D341Med (cell line): ENCODE measurements at regions not wholly inside any gene's neighbourhood (a gene's known extent, or its start where the extent isn't known, plus 50 kb on each side); places are given as distances from the start of the nearest gene placed in this dataset.

Experiments used
- DNase-seq: peaks from one replicate; pipeline ENCODE4 v3.0.0; 2012; ENCODE audit warnings: low spot score

DNA sequence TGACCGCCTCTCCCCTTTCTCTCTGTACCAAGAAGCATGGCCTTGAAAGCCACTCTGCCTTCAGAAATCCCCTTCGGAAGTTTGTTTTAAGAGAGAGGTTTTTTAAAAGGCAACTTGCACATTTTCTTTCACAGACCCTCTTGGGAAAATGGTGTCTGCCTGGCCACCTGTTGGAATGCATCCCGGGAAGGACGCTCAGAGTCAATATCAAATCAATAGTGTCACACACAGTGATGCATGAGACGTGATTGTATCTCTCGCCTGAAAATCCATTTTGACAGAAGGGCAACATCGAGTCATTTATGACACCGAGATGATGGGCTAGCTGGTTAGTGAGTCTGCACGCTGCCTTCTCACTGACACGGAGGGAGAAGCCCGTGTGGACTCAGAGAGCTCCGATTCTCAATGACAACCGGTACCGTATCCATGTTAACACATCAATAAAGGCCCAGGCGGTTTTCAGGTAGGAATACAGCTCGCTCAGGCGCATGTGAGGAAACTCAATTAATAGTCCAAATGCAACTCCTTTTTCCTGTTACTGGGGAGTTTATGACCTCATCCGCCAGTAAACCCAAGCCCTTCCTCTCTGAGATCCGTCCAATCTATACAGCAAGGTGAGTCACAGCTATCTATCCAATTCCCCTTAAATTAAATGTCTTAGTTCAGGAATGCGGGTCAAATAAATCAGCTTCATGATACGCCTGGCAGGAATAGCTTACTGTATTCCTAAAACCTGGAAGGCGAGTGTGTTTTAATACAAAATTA, 621.5 kb upstream of the MKI67 start:
- no peak for DNase-seq

DNA sequence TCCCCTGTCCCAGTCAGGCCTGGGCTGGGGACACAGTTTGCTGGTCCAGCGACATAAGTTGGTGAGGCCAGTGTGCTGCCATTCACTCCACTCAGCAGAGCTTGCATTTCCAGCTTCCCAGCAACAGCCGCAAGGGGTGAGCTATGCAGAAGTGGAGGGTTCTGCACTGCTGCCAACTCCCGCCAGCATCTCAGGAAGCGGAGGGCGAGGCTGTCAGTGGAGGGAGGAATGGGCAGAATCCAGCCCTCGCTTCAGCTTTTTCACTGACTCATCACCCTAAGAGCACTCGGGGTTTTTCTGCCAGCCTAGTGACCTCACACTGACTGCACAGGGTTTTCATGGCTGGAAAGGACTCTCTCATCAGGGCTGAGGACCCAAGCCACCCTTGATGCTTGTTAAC, 625.1 kb upstream of the MKI67 start:
- DNase-seq = no peak

DNA sequence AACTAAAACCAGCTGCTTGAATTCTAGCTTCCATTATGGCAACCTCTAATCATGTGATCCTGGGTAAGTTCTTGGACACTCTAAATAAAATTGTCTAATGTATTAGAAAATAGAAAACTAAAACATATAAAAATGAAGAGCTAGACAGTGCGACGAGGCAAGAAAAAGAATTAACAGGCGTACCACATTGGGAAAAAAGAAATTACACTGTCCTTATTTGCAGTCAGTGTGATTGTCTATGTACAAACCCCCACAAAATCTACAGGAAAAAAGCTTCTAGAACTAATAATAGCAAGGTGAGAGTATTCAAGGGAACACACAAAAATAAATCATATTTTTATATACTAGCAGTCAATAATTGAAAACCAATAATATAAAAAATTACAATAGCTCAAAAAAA, 625.6 kb upstream of the MKI67 start:
- no peak for DNase-seq

DNA sequence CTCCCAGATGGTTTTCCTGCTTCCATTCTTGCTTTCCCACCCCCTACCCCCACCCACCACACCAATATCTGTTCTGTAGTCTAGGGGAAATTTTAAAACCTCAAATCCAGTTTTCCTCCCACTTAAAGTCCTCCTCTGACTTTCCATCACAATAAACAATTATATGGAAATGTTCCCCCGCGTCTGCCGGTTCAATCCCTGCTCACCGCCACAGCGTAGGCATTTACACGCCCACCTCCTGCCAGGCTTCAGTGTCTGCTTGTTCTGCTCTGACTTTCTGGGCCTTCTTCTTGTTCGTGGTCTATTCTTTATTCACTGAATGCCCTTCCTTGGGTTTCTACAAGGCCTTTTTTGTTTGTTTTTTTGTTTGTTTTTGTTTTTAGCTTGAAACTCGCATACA, 633.0 kb upstream of the MKI67 start:
- no peak for DNase-seq

DNA sequence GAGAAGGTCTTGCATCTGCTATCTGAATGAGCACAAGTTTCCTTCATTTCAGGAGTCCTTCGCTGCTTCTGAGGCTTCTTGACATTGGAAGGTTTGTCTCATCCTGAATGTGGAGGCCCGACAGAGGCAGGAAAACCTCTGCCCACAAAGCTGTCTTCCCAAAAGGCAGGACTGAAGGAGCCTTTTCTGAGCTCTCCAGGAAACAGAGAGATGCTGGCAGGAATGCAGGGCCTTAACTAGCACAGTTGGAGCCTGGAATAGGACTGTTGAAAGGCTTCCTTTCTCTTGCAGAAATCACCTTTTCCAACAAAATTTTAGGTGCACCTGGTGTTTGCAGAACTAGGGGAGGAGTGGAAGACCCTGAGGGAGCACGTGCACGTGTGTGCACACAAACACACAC, 637.4 kb upstream of the MKI67 start:
- no peak for DNase-seq

DNA sequence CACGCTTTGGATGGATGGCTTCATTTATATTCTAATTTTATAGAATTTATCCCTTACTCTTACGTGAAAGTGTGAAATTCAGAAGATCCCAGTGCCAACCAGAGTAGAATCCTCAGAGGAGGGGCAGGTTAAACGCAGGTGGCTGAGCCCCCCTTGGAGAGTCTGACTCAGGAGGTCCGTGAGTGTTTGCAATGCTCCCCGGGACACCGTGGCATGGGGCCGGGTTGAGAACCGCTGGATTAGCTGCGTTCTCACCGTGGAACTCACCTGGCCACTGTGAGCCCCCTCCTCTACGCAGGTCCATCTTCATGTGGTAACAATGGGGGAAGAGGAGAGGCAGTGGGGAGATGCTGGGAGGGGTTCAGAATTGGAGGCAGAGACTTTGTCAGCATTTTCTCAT, 638.0 kb upstream of the MKI67 start:
- DNase-seq = no peak

DNA sequence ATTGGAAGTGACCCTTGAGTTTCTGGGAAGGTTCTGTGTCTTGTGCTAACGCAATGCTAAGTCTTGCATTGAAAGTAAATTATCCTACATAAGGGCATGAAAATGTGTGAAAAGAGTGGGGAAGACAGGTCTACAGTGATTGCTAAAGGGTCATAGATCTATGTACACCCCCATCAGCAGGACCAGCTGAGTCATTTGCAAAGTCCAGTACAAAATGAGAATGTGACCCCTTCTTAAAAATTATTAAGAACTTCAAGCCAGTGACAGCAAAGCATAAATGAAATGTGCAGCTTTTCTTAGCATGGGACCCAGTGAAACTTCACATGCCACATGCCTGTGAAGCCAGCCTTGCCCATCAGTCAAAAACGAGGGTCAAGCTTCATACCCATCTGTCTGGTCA, 640.7 kb upstream of the MKI67 start:
- no peak for DNase-seq

DNA sequence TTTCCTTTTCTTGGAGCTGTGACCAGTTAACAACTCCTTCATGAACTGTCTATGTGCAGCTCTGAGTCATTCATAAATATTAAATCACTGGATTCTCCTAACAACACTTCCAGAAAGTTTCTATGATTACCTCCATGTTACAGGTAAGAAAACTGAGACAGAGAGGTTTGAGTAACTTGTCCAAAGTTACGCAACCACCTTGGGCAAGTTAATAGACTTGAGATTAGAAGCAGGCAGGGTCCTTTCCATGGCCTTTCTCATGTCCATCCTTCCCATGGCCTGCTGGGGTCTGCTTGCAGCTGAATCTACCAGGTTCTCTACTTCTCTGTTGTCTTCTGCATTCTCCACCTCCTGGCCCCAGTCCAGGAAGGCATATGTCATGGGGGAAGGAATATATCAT, 648.8 kb upstream of the MKI67 start:
- no peak for DNase-seq

DNA sequence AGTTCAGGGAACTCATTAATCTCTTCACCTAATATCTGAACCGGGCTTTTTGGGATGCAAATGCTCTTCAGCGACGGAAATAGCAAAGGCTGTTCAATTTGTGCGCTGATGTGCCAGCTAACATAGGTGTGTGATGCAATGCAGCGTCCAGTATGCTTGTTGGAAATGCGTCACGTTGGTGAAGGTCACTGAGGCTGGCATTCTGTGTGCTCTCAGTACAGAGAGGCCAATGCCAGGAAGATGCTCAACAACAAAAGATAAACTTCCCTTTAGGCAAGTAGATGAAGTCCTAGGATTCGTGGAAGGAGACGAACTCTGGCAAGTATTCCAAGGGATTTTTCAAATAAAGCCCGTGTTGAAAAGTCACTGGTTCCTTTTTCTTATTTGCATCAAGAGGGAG, 649.5 kb upstream of the MKI67 start:
- no peak for DNase-seq

DNA sequence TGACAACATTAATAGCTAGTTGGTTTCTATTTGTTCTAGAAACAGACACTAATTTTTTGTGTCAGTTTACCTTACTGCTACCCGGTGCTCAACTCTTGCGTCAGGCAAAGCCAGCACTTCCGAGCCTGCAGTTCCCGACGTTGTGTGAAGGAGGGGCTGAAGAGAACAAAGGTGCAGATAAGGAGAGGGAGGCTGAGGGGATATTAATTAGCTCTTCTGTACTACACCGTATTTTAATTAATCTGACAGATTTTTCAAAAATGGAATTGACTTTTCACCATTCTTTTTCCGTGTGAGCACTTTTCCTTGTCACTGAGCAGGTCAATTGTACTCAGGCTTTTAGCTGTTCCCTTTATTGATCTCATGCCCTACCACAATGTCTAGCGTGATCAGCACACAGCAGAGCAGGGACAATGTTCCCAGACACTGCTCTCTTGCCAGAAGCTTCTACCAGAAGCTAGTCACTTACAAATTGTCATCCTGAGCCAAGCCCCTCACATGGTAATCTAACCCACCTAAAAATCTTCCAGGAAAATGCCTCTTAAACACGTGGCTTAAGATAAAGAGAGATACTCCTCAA, 650.5 kb upstream of the MKI67 start:
- no peak for DNase-seq

DNA sequence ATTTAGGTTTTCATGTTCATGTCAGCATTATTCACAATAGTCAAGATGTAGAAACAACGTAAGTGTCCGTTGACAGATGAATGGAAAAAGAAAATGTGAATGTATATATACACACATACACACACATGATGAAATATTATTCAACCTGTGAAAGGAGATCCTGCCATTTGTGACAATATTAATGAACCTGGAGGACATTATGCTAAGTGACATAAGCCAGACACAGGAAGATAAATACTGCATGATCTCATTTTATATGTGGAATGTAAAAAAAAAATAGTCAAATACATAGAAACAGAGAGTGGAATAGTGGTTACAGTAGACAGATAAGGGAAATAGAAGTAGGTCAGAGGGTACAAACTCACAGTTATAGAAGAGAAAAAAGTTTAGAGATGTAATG, 651.1 kb upstream of the MKI67 start:
- no peak for DNase-seq

DNA sequence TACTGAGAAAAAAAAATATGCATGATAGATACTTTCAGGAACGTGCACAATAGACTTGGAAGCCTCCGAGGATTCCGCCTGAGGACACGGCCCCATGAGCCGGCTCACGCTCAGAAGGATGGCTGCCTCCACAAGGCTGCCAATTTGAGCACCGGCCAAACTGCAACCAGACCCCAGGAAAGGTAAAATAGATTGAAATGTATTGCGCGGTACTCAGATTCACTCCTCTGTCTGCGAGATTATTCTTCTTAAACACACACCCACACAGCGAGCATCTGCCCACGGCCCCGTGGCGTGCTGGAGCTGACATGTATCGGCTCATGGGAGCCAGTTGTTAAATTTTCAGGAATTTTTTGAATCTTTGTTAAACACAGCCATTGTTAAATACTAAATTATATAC, 653.2 kb upstream of the MKI67 start:
- DNase-seq = no peak

DNA sequence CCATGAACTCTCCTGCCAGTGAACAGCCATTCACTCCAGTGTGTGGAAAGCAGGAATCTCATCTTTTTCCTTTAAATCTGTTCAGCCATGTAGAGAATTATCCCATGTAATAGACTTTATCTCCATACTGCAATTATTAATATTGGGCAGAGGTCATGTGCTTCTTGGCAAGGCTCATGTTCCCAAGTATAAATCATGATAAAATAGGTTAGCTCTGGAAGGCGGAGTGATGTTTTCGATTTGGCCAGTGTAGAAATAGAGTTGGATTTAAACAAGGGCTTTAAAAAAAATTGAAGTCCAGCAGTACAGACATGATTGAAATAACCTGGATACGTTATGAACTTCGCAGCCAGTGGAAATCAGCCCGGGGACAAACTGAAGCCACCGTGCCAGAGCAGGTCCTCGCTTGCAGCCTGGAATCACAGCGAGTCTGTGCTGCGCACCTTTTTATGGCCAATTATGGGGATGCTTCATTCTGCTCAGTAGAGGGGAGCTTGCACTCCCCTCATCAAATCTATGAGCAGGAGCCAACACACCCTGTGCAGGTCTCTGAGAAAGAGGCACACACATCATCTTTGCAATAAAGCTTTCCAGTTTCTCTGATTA, 654.0 kb upstream of the MKI67 start:
- no peak for DNase-seq

DNA sequence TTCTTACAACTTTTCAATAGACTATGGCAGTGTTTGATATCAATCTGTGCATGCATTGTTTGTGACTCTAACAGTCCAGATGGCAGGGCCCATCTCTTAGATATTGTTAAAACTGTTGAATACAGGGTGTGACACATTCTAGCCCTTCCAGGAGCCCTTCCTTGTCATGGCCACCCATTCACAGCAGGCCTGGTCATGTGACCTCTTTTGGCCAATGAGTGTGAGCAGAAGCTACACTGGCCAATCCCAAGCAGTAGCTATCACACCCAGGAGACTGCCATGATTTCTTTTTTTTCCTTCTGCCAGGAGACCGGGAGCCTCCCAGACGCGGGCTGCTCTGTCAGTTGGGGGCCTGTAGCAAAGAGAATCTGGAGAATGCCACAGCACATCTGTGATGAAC, 655.4 kb upstream of the MKI67 start:
- DNase-seq = no peak

DNA sequence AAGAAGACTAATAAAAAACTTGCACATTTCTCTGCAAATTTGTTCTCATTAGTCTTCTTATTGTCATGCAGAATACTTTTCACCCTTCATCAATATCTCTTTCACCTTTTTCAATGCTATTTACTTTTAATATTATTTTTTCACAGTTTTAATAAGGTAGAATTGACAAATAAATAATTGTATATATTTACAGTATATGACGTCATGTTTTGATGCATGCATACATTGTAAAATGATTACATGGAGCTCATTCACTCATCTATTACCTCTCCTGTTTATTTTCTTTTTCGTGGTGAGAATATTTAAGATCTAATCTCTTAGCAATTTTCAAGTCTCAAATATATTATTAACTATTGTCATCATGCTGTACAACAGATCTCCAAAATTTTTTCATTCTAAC, 658.2 kb upstream of the MKI67 start:
- no peak for DNase-seq

DNA sequence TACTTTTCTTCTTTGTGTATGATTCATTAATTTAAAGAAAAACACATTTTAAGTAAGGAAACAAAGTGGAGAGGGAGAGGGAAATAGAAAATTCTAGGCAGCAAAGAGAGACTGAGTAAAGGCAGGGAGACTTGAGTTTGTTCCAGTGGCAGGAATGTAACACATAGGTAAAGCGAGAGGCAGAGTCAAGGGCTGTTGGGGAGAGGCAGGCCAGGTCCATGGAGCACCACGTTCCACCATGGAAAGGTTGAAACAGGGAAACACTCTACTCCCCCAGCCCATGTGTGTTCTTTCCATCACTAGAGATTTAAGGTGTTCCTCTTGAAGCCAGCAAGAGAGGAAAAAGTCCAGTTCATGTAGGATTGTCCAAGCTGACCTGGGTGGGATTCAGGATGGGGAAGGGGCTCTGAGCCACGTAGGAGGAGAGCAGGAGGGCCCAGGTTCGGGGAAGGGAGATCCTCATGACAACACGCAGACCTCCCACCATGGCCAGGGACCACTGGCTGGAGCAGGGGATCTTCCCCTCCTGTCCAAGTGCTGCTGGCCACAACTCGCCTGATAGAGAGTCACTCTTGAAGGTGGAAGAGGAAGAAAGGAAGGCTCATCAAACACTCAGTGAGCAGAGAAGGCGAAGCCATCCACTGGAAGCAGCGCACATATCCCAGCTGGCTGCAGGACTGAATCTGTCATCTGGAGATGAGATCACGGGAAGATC, 666.4 kb upstream of the MKI67 start:
- no peak for DNase-seq

DNA sequence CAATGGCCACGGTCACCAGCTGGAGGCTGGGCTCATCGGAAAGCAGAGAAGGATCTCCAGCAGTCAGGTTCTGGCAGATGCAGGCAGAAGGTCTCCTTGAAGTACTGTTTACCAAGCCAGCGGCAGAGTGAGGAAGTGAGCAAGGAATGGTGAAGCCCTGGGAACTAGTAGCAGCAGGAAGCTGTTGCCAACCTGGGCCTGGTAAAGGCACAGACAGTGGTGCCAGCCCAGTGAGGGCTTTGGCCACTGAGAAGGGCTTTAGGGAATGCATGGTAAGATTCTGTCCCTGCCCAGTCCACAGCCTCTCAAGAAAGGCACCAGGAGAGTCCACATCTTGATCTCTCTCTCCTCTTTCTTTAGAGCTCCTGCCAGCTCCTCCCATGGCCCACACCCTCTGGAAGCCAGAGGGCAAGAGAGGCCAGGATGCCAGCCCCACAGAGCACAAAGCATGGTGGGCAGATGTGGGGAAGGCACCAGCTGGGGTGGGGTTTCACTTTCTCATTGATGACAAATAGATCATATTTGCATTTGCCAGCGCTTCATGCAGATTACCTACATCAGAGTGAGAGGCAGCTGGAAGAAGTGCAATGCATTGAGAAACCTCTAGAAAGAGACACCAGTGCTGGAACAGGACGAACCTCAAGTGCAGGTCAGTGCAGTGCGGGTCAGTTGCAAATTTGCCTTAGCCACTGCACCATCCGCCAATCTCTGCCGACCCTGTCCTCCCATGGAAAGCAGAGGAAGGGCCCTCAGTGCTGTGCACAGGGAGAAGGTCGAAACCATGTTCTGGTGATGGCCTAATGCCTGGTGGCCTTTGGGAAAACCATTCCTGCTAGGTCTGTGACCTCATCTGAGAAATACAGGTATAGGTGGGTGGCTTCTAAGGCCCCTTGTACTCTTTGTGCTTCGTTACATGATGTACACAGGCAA, 667.8 kb upstream of the MKI67 start:
- no peak for DNase-seq

DNA sequence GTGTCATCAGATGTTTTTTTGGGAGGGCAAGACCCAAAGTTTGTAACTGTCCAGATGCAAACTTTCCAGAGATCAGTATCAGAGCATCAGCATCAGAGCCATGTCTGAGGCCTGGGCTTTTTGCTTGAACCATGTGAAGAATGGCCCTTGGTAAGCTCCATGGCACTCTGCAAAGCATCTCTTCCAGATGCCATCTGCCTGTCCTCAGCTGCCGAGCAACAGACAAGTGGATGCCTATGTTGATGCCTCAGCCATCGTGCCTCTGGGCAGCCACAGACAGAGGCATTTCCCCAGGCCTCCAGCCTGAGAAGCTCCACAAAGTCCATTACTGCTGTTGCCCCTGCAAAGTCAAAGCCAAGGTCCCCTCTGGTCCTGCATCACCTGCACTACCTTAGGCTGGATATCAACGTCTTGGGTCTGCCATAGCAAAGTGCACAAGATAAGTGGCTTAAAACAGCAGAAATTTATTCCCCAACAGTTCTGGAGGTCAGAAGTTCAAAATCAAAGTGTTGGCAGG, 670.2 kb upstream of the MKI67 start:
- no peak for DNase-seq

DNA sequence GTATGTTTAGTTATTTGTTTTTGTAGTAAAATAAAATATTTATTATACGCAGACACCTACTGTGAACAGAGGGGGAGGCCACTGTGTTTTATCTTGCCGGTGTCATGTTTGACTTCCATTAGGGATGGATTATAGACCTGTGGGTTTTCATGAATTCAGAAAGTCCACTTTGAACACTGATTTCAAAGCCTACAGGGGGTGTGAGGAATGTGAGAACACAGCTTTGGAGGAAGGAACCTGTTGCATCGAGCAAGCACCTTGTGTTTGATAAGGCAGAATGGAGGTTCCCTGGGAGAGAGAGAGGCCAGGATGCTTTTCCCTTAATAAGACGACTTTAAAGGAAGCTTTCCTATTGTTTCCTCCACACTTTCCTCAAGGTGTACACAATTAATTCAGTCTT, 665.0 kb upstream of the MGMT start:
- no peak for DNase-seq

DNA sequence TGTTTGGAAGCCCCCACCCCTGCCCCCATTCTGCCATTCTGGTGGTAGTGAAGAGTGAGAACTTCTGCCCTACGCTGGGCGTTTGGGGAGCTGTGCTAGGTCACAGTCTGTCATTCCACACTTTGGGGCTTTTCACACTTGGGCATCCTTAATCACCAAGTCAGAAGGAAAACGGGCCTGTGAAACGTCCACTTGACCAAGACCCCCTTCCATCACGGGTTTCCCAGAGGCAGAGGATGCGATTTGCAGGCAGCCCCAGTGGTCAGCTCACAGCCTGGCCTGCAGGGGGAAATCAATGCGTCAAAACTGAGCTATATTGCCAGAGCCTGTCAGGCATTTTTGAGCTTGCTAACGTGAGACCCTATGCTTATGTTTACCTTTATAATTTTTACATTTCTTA, 663.3 kb upstream of the MGMT start:
- DNase-seq = no peak

DNA sequence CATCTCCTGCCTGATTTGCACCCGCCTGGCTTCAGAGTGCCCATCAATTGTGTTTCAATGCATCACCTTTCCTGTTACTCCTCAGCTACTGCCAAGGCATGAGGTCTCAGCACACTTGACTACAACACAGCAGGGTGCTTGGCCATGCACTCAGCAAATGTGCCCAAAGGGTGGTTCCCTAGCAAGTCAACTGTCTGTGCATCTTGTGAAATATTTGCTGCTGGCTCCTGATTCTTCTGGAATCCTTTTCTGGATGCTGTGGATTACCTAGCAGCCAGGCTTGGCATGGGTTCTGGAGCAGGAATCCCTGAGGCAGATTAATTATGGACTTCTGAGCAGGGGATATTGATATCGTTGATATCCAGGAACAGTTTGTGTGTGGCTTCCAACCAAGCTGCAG, 662.6 kb upstream of the MGMT start:
- DNase-seq = no peak

DNA sequence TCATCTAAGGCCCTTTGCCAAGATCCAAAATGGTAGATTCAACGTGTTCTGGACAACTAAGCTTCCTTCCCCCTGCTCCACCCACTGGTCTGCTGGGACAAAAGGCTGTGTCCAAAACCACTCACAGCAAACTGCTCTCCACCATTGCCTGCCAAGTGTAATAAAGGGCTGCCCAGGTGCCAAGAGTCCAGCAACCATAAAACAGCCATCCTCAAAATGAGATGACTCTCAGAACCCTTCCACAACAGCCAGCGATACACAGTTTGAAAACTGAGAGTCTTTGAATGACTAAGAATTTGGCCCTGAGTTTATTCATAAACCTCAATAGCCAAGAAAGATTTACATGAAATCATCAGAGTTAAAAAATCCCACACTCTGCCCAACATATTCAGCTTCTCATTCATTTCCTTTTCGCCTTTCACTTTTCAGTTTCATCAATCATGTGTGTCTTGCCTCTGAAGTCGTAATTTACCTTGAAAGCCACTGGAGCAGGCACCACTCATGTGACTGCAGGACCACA, 658.1 kb upstream of the MGMT start:
- no peak for DNase-seq
